HG03060 (cell line): ENCODE measurements at regions not wholly inside any gene's neighbourhood (a gene's known extent, or its start where the extent isn't known, plus 50 kb on each side); places are given as distances from the start of the nearest gene placed in this dataset.

Experiments used
- ATAC-seq: cut with Tn5 transposase; IDR thresholded peaks from one replicate; pipeline ENCODE4 v1.9.1; 2021; ENCODE audit warnings: low read depth, moderate number of reproducible peaks; ENCODE audit not compliant: unreplicated experiment

- no peak for ATAC-seq
Observed at GRCh38 chr7:131268906-131269305, 58.8 kb upstream of the MKLN1 start.

GRCh38 chr7:131272086-131272485, 55.6 kb upstream of the MKLN1 start:
- no peak for ATAC-seq

DNA sequence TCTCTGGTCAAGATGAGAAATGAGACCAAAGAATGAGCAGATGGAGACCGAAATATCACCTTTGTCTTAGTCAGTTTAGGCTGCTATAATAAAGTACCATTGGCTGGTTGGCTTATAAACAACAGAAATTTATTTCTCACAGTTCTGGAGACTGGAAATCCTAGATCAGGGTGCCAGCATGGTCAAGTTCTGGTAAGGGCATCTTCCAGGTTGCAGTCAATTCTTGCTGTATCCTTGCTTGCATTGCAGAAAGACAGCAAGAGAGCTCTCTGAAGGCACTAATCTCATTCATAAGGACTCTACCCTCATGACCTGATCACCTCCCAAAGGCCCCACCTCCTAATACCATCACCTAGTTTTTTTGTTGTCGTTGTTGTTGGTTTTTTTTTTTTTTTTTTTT, 52.7 kb upstream of the MKLN1 start:
- no peak for ATAC-seq

GRCh38 chr7:131276190-131276589, 51.5 kb upstream of the MKLN1 start:
- ATAC-seq, result no peak

DNA sequence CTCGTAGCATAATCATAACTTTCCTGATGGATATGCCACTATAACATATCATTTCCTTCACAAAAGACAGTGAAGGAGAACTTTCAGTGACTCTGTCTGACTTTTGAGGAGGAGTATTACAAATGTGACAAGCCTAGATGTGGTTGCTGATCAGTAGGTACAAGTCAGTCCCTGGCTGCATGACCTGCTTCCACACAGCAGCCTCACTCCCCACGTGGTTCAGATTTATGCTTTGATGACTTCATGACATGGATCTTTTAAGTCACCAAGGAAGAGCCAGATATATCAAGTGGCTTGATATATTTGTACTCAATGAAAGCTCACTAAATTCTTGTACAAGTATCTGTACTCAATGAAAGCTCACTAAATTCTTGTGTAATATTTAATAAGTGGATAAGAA, 50.9 kb upstream of the MKLN1 start:
- ATAC-seq, result no peak
